HEK293T (cell line): ENCODE measurements at regions not wholly inside any gene's neighbourhood (a gene's known extent, or its start where the extent isn't known, plus 50 kb on each side); places are given as distances from the start of the nearest gene placed in this dataset.

ENCODE experiments used
- SP1 ChIP-seq: fragments of 450-650 bp; IDR thresholded peaks from 2 replicates; pipeline ENCODE4 v1.6.1; 2017
- TARDBP ChIP-seq: fragments of 450-650 bp; IDR thresholded peaks from 2 replicates; pipeline ENCODE4 v1.6.1; 2016

DNA sequence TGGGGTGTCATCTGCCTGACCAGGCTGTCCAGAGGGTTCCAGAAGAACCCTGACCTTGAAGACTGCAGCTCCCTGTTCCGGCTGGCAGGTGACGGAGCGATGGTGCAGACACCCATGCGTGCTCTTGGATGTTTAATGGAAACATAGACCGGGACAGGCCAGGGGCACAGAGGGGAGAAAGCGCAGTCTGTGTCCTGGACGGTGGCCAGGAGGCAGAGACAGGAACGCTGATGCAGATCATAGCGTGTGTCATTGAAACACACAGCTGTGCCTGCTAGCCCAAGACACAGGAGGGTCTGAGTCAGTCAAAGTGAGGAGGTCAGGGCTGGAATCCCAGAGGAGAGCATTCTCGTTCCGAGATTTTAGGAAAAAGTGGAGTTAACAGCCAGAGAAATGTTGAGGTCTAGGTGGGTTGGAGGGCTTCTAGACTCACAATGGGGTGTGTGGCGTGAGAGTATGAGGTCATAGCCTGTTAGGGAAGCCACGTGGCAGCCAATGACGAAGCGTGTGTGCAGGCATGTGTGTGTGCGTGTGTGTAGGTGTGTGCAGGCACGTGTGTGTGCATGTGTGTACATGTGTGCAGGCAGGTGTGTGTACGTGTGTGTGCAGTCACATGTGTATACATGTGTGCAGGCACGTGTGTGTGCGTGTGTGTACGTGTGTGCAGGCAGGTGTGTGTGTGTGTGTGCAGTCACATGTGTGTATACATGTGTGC, 167.0 kb downstream of the ERMARD start:
- TF ChIP-seq TARDBP (no peak), SP1 (no peak)
